Caco-2 (cell line): ENCODE measurements at regions not wholly inside any gene's neighbourhood (a gene's known extent, or its start where the extent isn't known, plus 50 kb on each side); places are given as distances from the start of the nearest gene placed in this dataset.

ENCODE experiments used
- BruUV-seq: library from RNA; stranded (reverse); fragments of 400-500 nt; replicated peaks from 2 replicates; lab custom pipeline; 2021; lab: Mats Ljungman, UMichigan
- CTCF ChIA-PET: fragments of 300-600 bp; sonication (Branson Sonifier 250); formaldehyde crosslinking; loops from one replicate; lab custom pipeline; 2022; ENCODE audit warnings: antibody characterized with exemption; lab: Charles Lee
- POLR2A ChIA-PET: fragments of 300-600 bp; sonication (Branson Sonifier 250); formaldehyde crosslinking; loops from one replicate; lab custom pipeline; 2022; ENCODE audit warnings: antibody characterized with exemption; lab: Charles Lee
- DNase-seq, 2 experiments: peaks; one replicate each; pipeline versions ENCODE4 v3.0.0 to v3.0.0-alpha.2; 2020 to 2022
- H3K27me3 ChIP-seq: replicated peaks from 2 replicates; pipeline ENCODE4 v1.6.0; 2011; ENCODE audit warnings: low read length; ENCODE audit not compliant: control insufficient read depth, insufficient read depth
- H3K36me3 ChIP-seq: 2 replicates; pipeline ENCODE4 v1.5.1; 2011; ENCODE audit warnings: low read length; ENCODE audit not compliant: control insufficient read depth, insufficient read depth
- H3K4me1 ChIP-seq: fragments of 250-450 bp; sonication (Bioruptor Pico); 2 replicates; pipeline ENCODE4 v1.5.1; 2020; ENCODE audit warnings: mild to moderate bottlenecking
- H3K4me3 ChIP-seq: 2 replicates; pipeline ENCODE4 v1.5.1; 2011; ENCODE audit warnings: low read depth, mild to moderate bottlenecking, control low read depth, low read length
- H3K9me3 ChIP-seq: fragments of 250-450 bp; sonication (Bioruptor Pico); 2 replicates; pipeline ENCODE4 v1.5.1; 2020; ENCODE audit warnings: mild to moderate bottlenecking, moderate library complexity
- H3K27ac Mint-ChIP-seq: one replicate; pipeline ENCODE4 v1.8.0; 2022; ENCODE audit warnings: mixed read lengths; ENCODE audit not compliant: unreplicated experiment
- H3K27me3 Mint-ChIP-seq: one replicate; pipeline ENCODE4 v1.8.0; 2022; ENCODE audit warnings: mixed read lengths; ENCODE audit not compliant: insufficient read depth, unreplicated experiment
- H3K36me3 Mint-ChIP-seq: one replicate; pipeline ENCODE4 v1.8.0; 2022; ENCODE audit warnings: mild to moderate bottlenecking, mixed read lengths; ENCODE audit not compliant: insufficient read depth, unreplicated experiment
- H3K4me1 Mint-ChIP-seq: one replicate; pipeline ENCODE4 v1.8.0; 2022; ENCODE audit warnings: low read depth, mixed read lengths; ENCODE audit not compliant: unreplicated experiment
- H3K4me3 Mint-ChIP-seq: one replicate; pipeline ENCODE4 v1.8.0; 2022; ENCODE audit warnings: mild to moderate bottlenecking, moderate library complexity, mixed read lengths; ENCODE audit not compliant: unreplicated experiment
- H3K9me3 Mint-ChIP-seq: one replicate; pipeline ENCODE4 v1.8.0; 2022; ENCODE audit warnings: mixed read lengths; ENCODE audit not compliant: unreplicated experiment
- intact Hi-C: fragments of 100-400 bp; cut with micrococcal nuclease; formaldehyde crosslinking; loops from one replicate; pipeline ENCODE4 v1.10.0; 2022; ENCODE audit not compliant: unreplicated experiment
- TF ChIP-seq, protein P1 (sequence below), 2 experiments: fragments of 200-600 bp in 1 of 2; IDR thresholded peaks; 1 replicate in 1 of 2; 2 replicates in 1 of 2; pipeline versions ENCODE4 v1.5.1 to v1.8.0; 2011 to 2022; ENCODE audit warnings: antibody characterized with exemption in 1 of 2, control low read depth in 1 of 2, inconsistent platforms in 1 of 2, low read depth in 1 of 2, low read length in 1 of 2, mild to moderate bottlenecking in 1 of 2, moderate library complexity in 1 of 2; ENCODE audit not compliant: insufficient read depth in 1 of 2, severe bottlenecking in 1 of 2, unreplicated experiment in 1 of 2

DNA sequence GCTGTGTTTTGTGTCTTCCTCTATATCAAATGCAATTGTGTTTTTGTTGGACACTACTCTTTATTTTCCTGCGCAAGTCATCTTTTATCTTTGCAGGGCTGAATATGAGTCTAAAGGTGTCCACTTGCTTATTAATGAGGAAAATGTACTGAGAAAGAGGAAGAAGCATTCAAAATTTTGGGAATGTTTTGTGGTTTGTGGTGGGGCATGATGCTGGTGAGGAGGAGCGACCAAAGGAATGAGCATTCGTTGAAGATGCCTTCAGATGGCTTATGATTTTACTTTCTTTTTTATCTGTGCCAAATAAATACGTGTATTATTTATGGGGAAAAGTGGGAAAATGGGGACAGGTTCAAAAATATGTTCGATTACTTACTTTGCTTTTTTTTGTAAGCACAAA, 63.9 kb upstream of the SMIM21 start:
- no peaks in the 10 kb centered on the region for H3K4me1 ChIP-seq
- H3K4me3 ChIP-seq = no peak overlapping the region
- no peaks in the 10 kb centered on the region for H3K36me3 ChIP-seq
- H3K27me3 ChIP-seq = no peaks in the 10 kb centered on the region
- Mint-ChIP-seq H3K9me3 (no peaks in the 10 kb centered on the region), H3K27ac (no peak overlapping the region), H3K4me1 (no peaks in the 10 kb centered on the region), H3K27me3 (no peaks in the 10 kb centered on the region), H3K36me3 (no peaks in the 10 kb centered on the region), H3K4me3 (no peak overlapping the region)
- BruUV-seq = no TSS peak
- DNase-seq = no peak
- POLR2A ChIA-PET = no interaction called here
- no peaks in the 10 kb centered on the region for H3K9me3 ChIP-seq
- TF ChIP-seq, protein P1, sequence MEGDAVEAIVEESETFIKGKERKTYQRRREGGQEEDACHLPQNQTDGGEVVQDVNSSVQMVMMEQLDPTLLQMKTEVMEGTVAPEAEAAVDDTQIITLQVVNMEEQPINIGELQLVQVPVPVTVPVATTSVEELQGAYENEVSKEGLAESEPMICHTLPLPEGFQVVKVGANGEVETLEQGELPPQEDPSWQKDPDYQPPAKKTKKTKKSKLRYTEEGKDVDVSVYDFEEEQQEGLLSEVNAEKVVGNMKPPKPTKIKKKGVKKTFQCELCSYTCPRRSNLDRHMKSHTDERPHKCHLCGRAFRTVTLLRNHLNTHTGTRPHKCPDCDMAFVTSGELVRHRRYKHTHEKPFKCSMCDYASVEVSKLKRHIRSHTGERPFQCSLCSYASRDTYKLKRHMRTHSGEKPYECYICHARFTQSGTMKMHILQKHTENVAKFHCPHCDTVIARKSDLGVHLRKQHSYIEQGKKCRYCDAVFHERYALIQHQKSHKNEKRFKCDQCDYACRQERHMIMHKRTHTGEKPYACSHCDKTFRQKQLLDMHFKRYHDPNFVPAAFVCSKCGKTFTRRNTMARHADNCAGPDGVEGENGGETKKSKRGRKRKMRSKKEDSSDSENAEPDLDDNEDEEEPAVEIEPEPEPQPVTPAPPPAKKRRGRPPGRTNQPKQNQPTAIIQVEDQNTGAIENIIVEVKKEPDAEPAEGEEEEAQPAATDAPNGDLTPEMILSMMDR (IDR thresholded peaks at IDR 0.05; ENCODE audit: insufficient read depth in 1 of 2, low read depth in 1 of 2, low read length in 1 of 2, severe bottlenecking in 1 of 2, unreplicated experiment in 1 of 2) = no peak
- CTCF ChIA-PET = no interaction called here
- intact Hi-C loops = no loop called here

DNA sequence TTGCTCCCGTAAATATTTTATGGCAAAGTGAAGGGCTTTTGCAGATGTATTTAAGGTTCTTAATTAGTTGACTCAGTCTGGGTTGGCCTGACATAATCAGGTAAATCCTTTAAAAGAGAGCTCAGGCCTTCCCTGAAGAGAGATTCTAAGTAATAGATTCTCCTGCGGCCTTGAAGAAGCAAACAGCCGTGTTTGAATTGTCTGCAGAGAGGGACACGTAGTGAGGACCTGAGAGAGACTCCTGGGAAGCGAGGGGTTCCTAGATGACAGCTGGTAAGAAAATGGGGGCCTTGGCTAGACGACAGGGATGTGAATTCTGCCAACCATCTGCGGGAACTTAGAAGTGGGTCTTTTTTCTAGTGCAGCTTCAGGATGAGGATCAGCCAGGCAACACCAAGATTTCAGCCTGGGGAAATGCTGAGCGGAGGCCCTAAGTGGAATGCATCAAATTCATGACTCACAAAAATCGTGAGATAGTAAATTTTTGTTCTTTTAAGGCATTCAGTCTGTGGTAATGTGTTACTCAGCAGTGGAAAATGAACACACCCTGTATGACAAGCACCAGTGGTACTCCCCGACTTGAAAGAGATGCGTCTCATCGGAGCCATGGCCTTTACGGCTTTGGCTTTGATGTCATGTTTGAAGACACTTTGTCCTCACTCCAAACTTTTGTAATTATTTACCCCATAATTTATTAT, 62.1 kb upstream of the SMIM21 start:
- TF ChIP-seq, protein P1 (IDR thresholded peaks at IDR 0.05; ENCODE audit: insufficient read depth in 1 of 2, low read depth in 1 of 2, low read length in 1 of 2, severe bottlenecking in 1 of 2, unreplicated experiment in 1 of 2) = no peak
- Mint-ChIP-seq H3K4me3 (no peak overlapping the region), H3K9me3 (no peaks in the 10 kb centered on the region), H3K27me3 (no peaks in the 10 kb centered on the region), H3K4me1 (no peaks in the 10 kb centered on the region), H3K27ac (no peak overlapping the region), H3K36me3 (no peaks in the 10 kb centered on the region)
- H3K36me3 ChIP-seq = no peaks in the 10 kb centered on the region
- no peak overlapping the region for H3K4me3 ChIP-seq
- DNase-seq = no peak
- H3K27me3 ChIP-seq = no peaks in the 10 kb centered on the region
- no peaks in the 10 kb centered on the region for H3K9me3 ChIP-seq
- POLR2A ChIA-PET = no interaction called here
- CTCF ChIA-PET = no interaction called here
- no TSS peak for BruUV-seq
- H3K4me1 ChIP-seq = no peaks in the 10 kb centered on the region
- intact Hi-C loops = no loop called here

DNA sequence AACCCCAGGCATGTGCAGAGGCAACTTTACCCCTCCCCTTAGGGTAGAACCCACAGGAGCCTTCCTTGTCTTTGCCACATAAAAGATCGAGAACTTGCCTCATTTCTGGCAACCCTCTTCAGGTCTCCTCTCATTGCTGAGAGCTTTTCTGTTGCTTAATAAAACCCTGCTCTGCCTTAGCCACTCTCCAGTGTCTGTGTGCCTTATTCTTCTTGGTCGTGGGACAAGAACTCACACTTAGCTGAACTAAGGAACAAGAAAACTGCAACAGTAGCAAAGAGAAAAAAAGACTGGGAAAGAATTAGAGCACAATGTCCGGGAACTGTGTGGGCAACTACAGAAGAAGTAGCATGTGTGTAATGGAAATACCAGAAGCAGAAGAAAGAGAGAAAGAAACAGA, 56.2 kb upstream of the SMIM21 start:
- H3K36me3 Mint-ChIP-seq = no peaks in the 10 kb centered on the region
- no peaks in the 10 kb centered on the region for H3K9me3 ChIP-seq

More for the DNA sequence above, 56.2 kb upstream of the SMIM21 start:
- Mint-ChIP-seq H3K4me1 (no peaks in the 10 kb centered on the region), H3K27me3 (no peaks in the 10 kb centered on the region), H3K9me3 (peaks cover 17% of the 10 kb centered on the region), H3K27ac (no peak overlapping the region), H3K4me3 (no peak overlapping the region)
- no peak for DNase-seq
- H3K36me3 ChIP-seq = no peaks in the 10 kb centered on the region
- ChIA-PET CTCF (no interaction called here), POLR2A (no interaction called here)
- no peaks in the 10 kb centered on the region for H3K27me3 ChIP-seq
- intact Hi-C loops = no loop called here
- H3K4me3 ChIP-seq = no peak overlapping the region
- BruUV-seq = no TSS peak
- TF ChIP-seq, protein P1 (IDR thresholded peaks at IDR 0.05; ENCODE audit: insufficient read depth in 1 of 2, low read depth in 1 of 2, low read length in 1 of 2, severe bottlenecking in 1 of 2, unreplicated experiment in 1 of 2) = no peak
- H3K4me1 ChIP-seq = no peaks in the 10 kb centered on the region
